GM23338 (cell line): ENCODE measurements at regions not wholly inside any gene's neighbourhood (a gene's known extent, or its start where the extent isn't known, plus 50 kb on each side); places are given as distances from the start of the nearest gene placed in this dataset.

Source experiments
- ATAC-seq: fragments of 200-7000 bp; cut with Tn5 transposase; 3 replicates; pipeline ENCODE4 v1.9.1; 2020
- DNase-seq: peaks from one replicate; pipeline ENCODE4 v3.0.0-alpha.2; 2015; ENCODE audit warnings: low spot score
- H2AFZ ChIP-seq: fragments of 200-600 bp; sonication (generic); 2 replicates; pipeline ENCODE4 v1.8.0; 2016; ENCODE audit warnings: antibody characterized with exemption, mild to moderate bottlenecking, moderate library complexity
- H3F3A ChIP-seq: fragments of 200-600 bp; sonication (generic); replicated peaks from 2 replicates; pipeline ENCODE4 v1.8.0; 2017; ENCODE audit warnings: antibody characterized with exemption, mixed run types, low read depth
- H3K27ac ChIP-seq: fragments of 200-600 bp; sonication (generic); 2 replicates; pipeline ENCODE4 v1.6.1; 2016; ENCODE audit warnings: low read depth
- H3K27me3 ChIP-seq: fragments of 200-600 bp; sonication (generic); 2 replicates; pipeline ENCODE4 v1.8.0; 2016; ENCODE audit warnings: mild to moderate bottlenecking, mixed run types, moderate library complexity; ENCODE audit not compliant: insufficient read depth
- H3K36me3 ChIP-seq: fragments of 200-600 bp; sonication (generic); 2 replicates; pipeline ENCODE4 v1.8.0; 2016; ENCODE audit warnings: mild to moderate bottlenecking; ENCODE audit not compliant: insufficient read depth
- H3K4me1 ChIP-seq: fragments of 200-600 bp; sonication (generic); 2 replicates; pipeline ENCODE4 v1.8.0; 2016; ENCODE audit warnings: mild to moderate bottlenecking, moderate library complexity; ENCODE audit not compliant: insufficient read depth
- H3K4me2 ChIP-seq: fragments of 200-600 bp; sonication (generic); 2 replicates; pipeline ENCODE4 v1.7.1; 2017; ENCODE audit warnings: mixed run types
- H3K4me3 ChIP-seq: fragments of 200-600 bp; sonication (generic); 2 replicates; pipeline ENCODE4 v1.6.1; 2016; ENCODE audit warnings: mixed run types
- H3K79me2 ChIP-seq: fragments of 200-600 bp; sonication (generic); replicated peaks from 2 replicates; pipeline ENCODE4 v1.8.0; 2017; ENCODE audit warnings: mild to moderate bottlenecking; ENCODE audit not compliant: insufficient read depth
- H3K9me2 ChIP-seq: fragments of 200-600 bp; sonication (generic); 2 replicates; pipeline ENCODE4 v1.8.0; 2017; ENCODE audit not compliant: insufficient read depth
- H4K20me1 ChIP-seq: fragments of 200-600 bp; sonication (generic); replicated peaks from 2 replicates; pipeline ENCODE4 v1.8.0; 2017; ENCODE audit warnings: mild to moderate bottlenecking; ENCODE audit not compliant: insufficient read depth
- H3K27ac Mint-ChIP-seq: 2 replicates; pipeline ENCODE4 v1.8.0; 2020; ENCODE audit warnings: inconsistent platforms, mild to moderate bottlenecking, moderate library complexity, mixed read lengths
- H3K27me3 Mint-ChIP-seq: 3 replicates; pipeline ENCODE4 v1.8.0; 2022; ENCODE audit warnings: low read depth, mild to moderate bottlenecking, moderate library complexity, mixed read lengths, inconsistent platforms; ENCODE audit not compliant: insufficient read depth, poor library complexity
- H3K36me3 Mint-ChIP-seq: 3 replicates; pipeline ENCODE4 v1.8.0; 2021; ENCODE audit warnings: low read depth, mild to moderate bottlenecking, inconsistent platforms, moderate library complexity, mixed read lengths
- H3K4me1 Mint-ChIP-seq: 3 replicates; pipeline ENCODE4 v1.8.0; 2020; ENCODE audit warnings: mild to moderate bottlenecking, inconsistent platforms, mixed read lengths
- H3K4me3 Mint-ChIP-seq: 3 replicates; pipeline ENCODE4 v1.8.0; 2021; ENCODE audit warnings: moderate library complexity, mild to moderate bottlenecking, inconsistent platforms, mixed read lengths
- H3K9me3 Mint-ChIP-seq: 3 replicates; pipeline ENCODE4 v1.8.0; 2020; ENCODE audit warnings: moderate library complexity, mild to moderate bottlenecking, inconsistent platforms, mixed read lengths
- CREB1 ChIP-seq: fragments of 250-450 bp; sonication (Bioruptor Pico); IDR thresholded peaks from 2 replicates; pipeline ENCODE4 v1.5.0; 2020; ENCODE audit warnings: low read depth, mild to moderate bottlenecking, moderate library complexity
- EZH2 ChIP-seq: fragments of 200-600 bp; sonication (generic); IDR thresholded peaks from one replicate; pipeline ENCODE4 v1.8.0; 2017; ENCODE audit warnings: antibody characterized with exemption, mild to moderate bottlenecking, low read depth; ENCODE audit not compliant: unreplicated experiment
- EZH2phosphoT487 ChIP-seq: fragments of 200-600 bp; sonication (generic); IDR thresholded peaks from one replicate; pipeline ENCODE4 v1.8.1; 2018; ENCODE audit warnings: antibody characterized with exemption; ENCODE audit not compliant: unreplicated experiment
- JUNB ChIP-seq: IDR thresholded peaks from one replicate; pipeline ENCODE4 v1.6.1; 2016; ENCODE audit warnings: antibody characterized with exemption; ENCODE audit not compliant: unreplicated experiment
- NANOG ChIP-seq: IDR thresholded peaks from 2 replicates; pipeline ENCODE4 v1.6.1; 2016; ENCODE audit warnings: antibody characterized with exemption, borderline replicate concordance
- POLR2AphosphoS5 ChIP-seq: IDR thresholded peaks from 2 replicates; pipeline ENCODE4 v1.6.1; 2016; ENCODE audit warnings: antibody characterized with exemption, low read depth
- STAT1 ChIP-seq: IDR thresholded peaks from one replicate; pipeline ENCODE4 v1.6.1; 2016; ENCODE audit warnings: antibody characterized with exemption; ENCODE audit not compliant: unreplicated experiment
- ZNF114 ChIP-seq: fragments of 250-450 bp; sonication (Bioruptor Pico); IDR thresholded peaks from 2 replicates; pipeline ENCODE4 v1.5.0; 2020; ENCODE audit warnings: mild to moderate bottlenecking, moderate library complexity
- ZNF331 ChIP-seq: fragments of 250-450 bp; sonication (Bioruptor Pico); IDR thresholded peaks from 2 replicates; pipeline ENCODE4 v1.5.0; 2020; ENCODE audit warnings: low read depth, mild to moderate bottlenecking, moderate library complexity
- ZNF462 ChIP-seq: fragments of 250-450 bp; sonication (Bioruptor Pico); IDR thresholded peaks from 2 replicates; pipeline ENCODE4 v1.5.0; 2020; ENCODE audit warnings: mild to moderate bottlenecking, moderate library complexity
- TF ChIP-seq, protein P1 (sequence below), 2 experiments: fragments of 200-600 bp in 1 of 2; sonication (generic) in 1 of 2; conservative IDR thresholded peaks; 2 replicates each; pipeline versions ENCODE4 v1.5.1 to v1.6.1; 2016 to 2017; ENCODE audit warnings: antibody characterized with exemption in 2 of 2, low read depth in 2 of 2, mild to moderate bottlenecking in 2 of 2, moderate library complexity in 1 of 2
- TF ChIP-seq, protein P2 (sequence below): IDR thresholded peaks from one replicate; pipeline ENCODE4 v1.6.1; 2018; ENCODE audit warnings: antibody characterized with exemption; ENCODE audit not compliant: unreplicated experiment
- TF ChIP-seq, protein P3 (sequence below): IDR thresholded peaks from 2 replicates; pipeline ENCODE4 v1.6.1; 2016; ENCODE audit warnings: antibody characterized with exemption

- Histone ChIP-seq H3K4me1 (no peaks in the 10 kb centered on the region), H3K4me2 (no peak overlapping the region), H3K36me3 (no peaks in the 10 kb centered on the region), H3K27me3 (no peaks in the 10 kb centered on the region), H2AFZ (no peak overlapping the region), H4K20me1 (no peaks in the 10 kb centered on the region), H3K9me2 (no peaks in the 10 kb centered on the region), H3K4me3 (no peak overlapping the region), H3F3A (no peaks in the 10 kb centered on the region), H3K79me2 (no peaks in the 10 kb centered on the region), H3K27ac (no peak overlapping the region)
- Mint-ChIP-seq H3K36me3 (no peaks in the 10 kb centered on the region), H3K9me3 (peaks cover 2% of the 10 kb centered on the region; the same call in 1 of the 3 replicates), H3K27ac (no peak overlapping the region), H3K27me3 (peaks cover 5% of the 10 kb centered on the region), H3K4me1 (peaks cover 6% of the 10 kb centered on the region; the same call in 2 of the 3 replicates), H3K4me3 (no peak overlapping the region)
- DNase-seq: no peak
- no peak for ATAC-seq
- TF ChIP-seq ZNF331 (CRISPR knock-in tag) (no peak), STAT1 (no peak), POLR2AphosphoS5 (no peak), ZNF462 (CRISPR knock-in tag) (no peak), EZH2phosphoT487 (no peak), NANOG (no peak), CREB1 (no peak), ZNF114 (CRISPR knock-in tag) (no peak), JUNB (no peak), EZH2 (no peak)
- TF ChIP-seq, protein P1, sequence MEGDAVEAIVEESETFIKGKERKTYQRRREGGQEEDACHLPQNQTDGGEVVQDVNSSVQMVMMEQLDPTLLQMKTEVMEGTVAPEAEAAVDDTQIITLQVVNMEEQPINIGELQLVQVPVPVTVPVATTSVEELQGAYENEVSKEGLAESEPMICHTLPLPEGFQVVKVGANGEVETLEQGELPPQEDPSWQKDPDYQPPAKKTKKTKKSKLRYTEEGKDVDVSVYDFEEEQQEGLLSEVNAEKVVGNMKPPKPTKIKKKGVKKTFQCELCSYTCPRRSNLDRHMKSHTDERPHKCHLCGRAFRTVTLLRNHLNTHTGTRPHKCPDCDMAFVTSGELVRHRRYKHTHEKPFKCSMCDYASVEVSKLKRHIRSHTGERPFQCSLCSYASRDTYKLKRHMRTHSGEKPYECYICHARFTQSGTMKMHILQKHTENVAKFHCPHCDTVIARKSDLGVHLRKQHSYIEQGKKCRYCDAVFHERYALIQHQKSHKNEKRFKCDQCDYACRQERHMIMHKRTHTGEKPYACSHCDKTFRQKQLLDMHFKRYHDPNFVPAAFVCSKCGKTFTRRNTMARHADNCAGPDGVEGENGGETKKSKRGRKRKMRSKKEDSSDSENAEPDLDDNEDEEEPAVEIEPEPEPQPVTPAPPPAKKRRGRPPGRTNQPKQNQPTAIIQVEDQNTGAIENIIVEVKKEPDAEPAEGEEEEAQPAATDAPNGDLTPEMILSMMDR (conservative IDR thresholded peaks at IDR 0.05; ENCODE audit: low read depth in 2 of 2): no peak
- TF ChIP-seq, protein P2, sequence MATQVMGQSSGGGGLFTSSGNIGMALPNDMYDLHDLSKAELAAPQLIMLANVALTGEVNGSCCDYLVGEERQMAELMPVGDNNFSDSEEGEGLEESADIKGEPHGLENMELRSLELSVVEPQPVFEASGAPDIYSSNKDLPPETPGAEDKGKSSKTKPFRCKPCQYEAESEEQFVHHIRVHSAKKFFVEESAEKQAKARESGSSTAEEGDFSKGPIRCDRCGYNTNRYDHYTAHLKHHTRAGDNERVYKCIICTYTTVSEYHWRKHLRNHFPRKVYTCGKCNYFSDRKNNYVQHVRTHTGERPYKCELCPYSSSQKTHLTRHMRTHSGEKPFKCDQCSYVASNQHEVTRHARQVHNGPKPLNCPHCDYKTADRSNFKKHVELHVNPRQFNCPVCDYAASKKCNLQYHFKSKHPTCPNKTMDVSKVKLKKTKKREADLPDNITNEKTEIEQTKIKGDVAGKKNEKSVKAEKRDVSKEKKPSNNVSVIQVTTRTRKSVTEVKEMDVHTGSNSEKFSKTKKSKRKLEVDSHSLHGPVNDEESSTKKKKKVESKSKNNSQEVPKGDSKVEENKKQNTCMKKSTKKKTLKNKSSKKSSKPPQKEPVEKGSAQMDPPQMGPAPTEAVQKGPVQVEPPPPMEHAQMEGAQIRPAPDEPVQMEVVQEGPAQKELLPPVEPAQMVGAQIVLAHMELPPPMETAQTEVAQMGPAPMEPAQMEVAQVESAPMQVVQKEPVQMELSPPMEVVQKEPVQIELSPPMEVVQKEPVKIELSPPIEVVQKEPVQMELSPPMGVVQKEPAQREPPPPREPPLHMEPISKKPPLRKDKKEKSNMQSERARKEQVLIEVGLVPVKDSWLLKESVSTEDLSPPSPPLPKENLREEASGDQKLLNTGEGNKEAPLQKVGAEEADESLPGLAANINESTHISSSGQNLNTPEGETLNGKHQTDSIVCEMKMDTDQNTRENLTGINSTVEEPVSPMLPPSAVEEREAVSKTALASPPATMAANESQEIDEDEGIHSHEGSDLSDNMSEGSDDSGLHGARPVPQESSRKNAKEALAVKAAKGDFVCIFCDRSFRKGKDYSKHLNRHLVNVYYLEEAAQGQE: no peak
- TF ChIP-seq, protein P3, sequence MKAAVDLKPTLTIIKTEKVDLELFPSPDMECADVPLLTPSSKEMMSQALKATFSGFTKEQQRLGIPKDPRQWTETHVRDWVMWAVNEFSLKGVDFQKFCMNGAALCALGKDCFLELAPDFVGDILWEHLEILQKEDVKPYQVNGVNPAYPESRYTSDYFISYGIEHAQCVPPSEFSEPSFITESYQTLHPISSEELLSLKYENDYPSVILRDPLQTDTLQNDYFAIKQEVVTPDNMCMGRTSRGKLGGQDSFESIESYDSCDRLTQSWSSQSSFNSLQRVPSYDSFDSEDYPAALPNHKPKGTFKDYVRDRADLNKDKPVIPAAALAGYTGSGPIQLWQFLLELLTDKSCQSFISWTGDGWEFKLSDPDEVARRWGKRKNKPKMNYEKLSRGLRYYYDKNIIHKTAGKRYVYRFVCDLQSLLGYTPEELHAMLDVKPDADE: no peak
Measured at GRCh38 chr13:29709407-29710069, 114.0 kb upstream of the SLC7A1 start.
